ENCODE measurements at regions not wholly inside any gene's neighbourhood (a gene's known extent, or its start where the extent isn't known, plus 50 kb on each side); places are given as distances from the start of the nearest gene placed in this dataset.
"Not testable (repeated sequence)": the region's sequence is repeated elsewhere in the genome, so short reads cannot be mapped to it uniquely, and the experiment has no call there.

- ChIA-PET CTCF (no interaction called here), POLR2A (no interaction called here)
Measured at GRCh38 chr9:80811003-80811402, 878.3 kb downstream of the TLE1 start.

- CTCF ChIA-PET: no interaction called here
- POLR2A ChIA-PET: no interaction called here
Measured at GRCh38 chr9:80806671-80807070, 882.7 kb downstream of the TLE1 start.

GRCh38 chr9:80804873-80805272 lies 884.5 kb downstream of the TLE1 start:
- ChIA-PET CTCF (no interaction called here), POLR2A (no interaction called here)

- ChIA-PET CTCF (no interaction called here), POLR2A (interaction anchor here (0.6 kb wide), 1 partner anchor 1941 kb away, joined by 3 read pairs; no protein-coding TSS in a partner anchor)
Measured at GRCh38 chr9:80797831-80798688, 891.3 kb downstream of the TLE1 start.

GRCh38 chr9:80797101-80797829 lies 892.1 kb downstream of the TLE1 start:
- CTCF ChIA-PET: interaction anchor here (0.9 kb wide), 1 partner anchor 11 kb away, joined by 3 read pairs; no protein-coding TSS in a partner anchor
- POLR2A ChIA-PET: no interaction called here

GRCh38 chr9:80796632-80797031 lies 892.7 kb downstream of the TLE1 start:
- ChIA-PET CTCF (interaction anchor here (0.9 kb wide), 1 partner anchor 11 kb away, joined by 3 read pairs; no protein-coding TSS in a partner anchor), POLR2A (no interaction called here)

- CTCF ChIA-PET: no interaction called here
- POLR2A ChIA-PET: no interaction called here
Measured at GRCh38 chr9:80794197-80794596, 895.1 kb downstream of the TLE1 start.

GRCh38 chr9:80793706-80794105 lies 895.6 kb downstream of the TLE1 start:
- ChIA-PET POLR2A (no interaction called here), CTCF (no interaction called here)

GRCh38 chr9:80792726-80793125 lies 896.6 kb downstream of the TLE1 start:
- ChIA-PET CTCF (no interaction called here), POLR2A (no interaction called here)

GRCh38 chr9:80791836-80792235 lies 897.5 kb downstream of the TLE1 start:
- ChIA-PET POLR2A (no interaction called here), CTCF (no interaction called here)

- ChIA-PET POLR2A (no interaction called here), CTCF (no interaction called here)
Measured at GRCh38 chr9:80790764-80791163, 898.6 kb downstream of the TLE1 start.

GRCh38 chr9:80789831-80790230 lies 899.5 kb downstream of the TLE1 start:
- ChIA-PET CTCF (no interaction called here), POLR2A (no interaction called here)

- ChIA-PET CTCF (no interaction called here), POLR2A (no interaction called here)
Measured at GRCh38 chr9:80787636-80788035, 901.7 kb downstream of the TLE1 start.

- ChIA-PET CTCF (no interaction called here), POLR2A (no interaction called here)
Measured at GRCh38 chr9:80784647-80785046, 904.7 kb downstream of the TLE1 start.

- ChIA-PET POLR2A (no interaction called here), CTCF (no interaction called here)
Measured at GRCh38 chr9:80775971-80776370, 913.4 kb downstream of the TLE1 start.

GRCh38 chr9:80775530-80775929 lies 913.8 kb downstream of the TLE1 start:
- POLR2A ChIA-PET: no interaction called here
- CTCF ChIA-PET: no interaction called here

- ChIA-PET CTCF (no interaction called here), POLR2A (no interaction called here)
Measured at GRCh38 chr9:80771555-80772347, 917.6 kb downstream of the TLE1 start.

- CTCF ChIA-PET: no interaction called here
- POLR2A ChIA-PET: no interaction called here
Measured at GRCh38 chr9:80763536-80763935, 925.8 kb downstream of the TLE1 start.

GRCh38 chr9:80755586-80755985 lies 933.8 kb downstream of the TLE1 start:
- ChIA-PET CTCF (no interaction called here), POLR2A (no interaction called here)

- POLR2A ChIA-PET, CTCF ChIA-PET: not testable (repeated sequence)
Measured at GRCh38 chr9:80747056-80747455, 942.3 kb downstream of the TLE1 start.

GRCh38 chr9:80732506-80732905 lies 956.8 kb downstream of the TLE1 start:
- ChIA-PET CTCF (no interaction called here), POLR2A (no interaction called here)
